NCI-H146 treated with DMSO at 0.1 percent for 48 hours (cell line): ENCODE measurements at regions not wholly inside any gene's neighbourhood (a gene's known extent, or its start where the extent isn't known, plus 50 kb on each side); places are given as distances from the start of the nearest gene placed in this dataset.

ENCODE experiments used
- DNase-seq: peaks from one replicate; lab custom pipeline; 2025; ENCODE audit not compliant: unreplicated experiment; lab: John Stamatoyannopoulos, UW

GRCh38 chr11:79896258-79896657 is 455.4 kb upstream of the TENM4 start:
- no peak for DNase-seq

GRCh38 chr11:79894111-79894510 is 453.3 kb upstream of the TENM4 start:
- DNase-seq: no peak

GRCh38 chr11:79890272-79890671 is 449.4 kb upstream of the TENM4 start:
- DNase-seq: no peak

- DNase-seq: no peak
These were observed 424.1 kb upstream of the TENM4 start for GRCh38 chr11:79864882-79865281.

GRCh38 chr11:79860336-79860735 is 419.5 kb upstream of the TENM4 start:
- DNase-seq: no peak

GRCh38 chr11:79857377-79858214 is 416.8 kb upstream of the TENM4 start:
- DNase-seq: no peak

GRCh38 chr11:79852176-79852575 is 411.3 kb upstream of the TENM4 start:
- no peak for DNase-seq

- no peak for DNase-seq
These were observed 404.3 kb upstream of the TENM4 start for GRCh38 chr11:79845002-79845709.

- no peak for DNase-seq
These were observed 393.2 kb upstream of the TENM4 start for GRCh38 chr11:79834015-79834414.

- DNase-seq: no peak
These were observed 389.6 kb upstream of the TENM4 start for GRCh38 chr11:79830446-79830845.

GRCh38 chr11:79829891-79830290 is 389.1 kb upstream of the TENM4 start:
- no peak for DNase-seq

GRCh38 chr11:79822766-79823165 is 381.9 kb upstream of the TENM4 start:
- DNase-seq: no peak

GRCh38 chr11:79813551-79813950 is 372.7 kb upstream of the TENM4 start:
- DNase-seq: no peak

- no peak for DNase-seq
These were observed 368.7 kb upstream of the TENM4 start for GRCh38 chr11:79809487-79809886.

- no peak for DNase-seq
These were observed 366.7 kb upstream of the TENM4 start for GRCh38 chr11:79807506-79807905.

- no peak for DNase-seq
These were observed 355.9 kb upstream of the TENM4 start for GRCh38 chr11:79796704-79797103.

GRCh38 chr11:79794484-79795393 is 353.9 kb upstream of the TENM4 start:
- DNase-seq: no peak

GRCh38 chr11:79794057-79794456 is 353.2 kb upstream of the TENM4 start:
- no peak for DNase-seq

GRCh38 chr11:79786961-79787360 is 346.1 kb upstream of the TENM4 start:
- no peak for DNase-seq

- DNase-seq: no peak
These were observed 343.0 kb upstream of the TENM4 start for GRCh38 chr11:79783833-79784232.

GRCh38 chr11:79768343-79768742 is 327.5 kb upstream of the TENM4 start:
- no peak for DNase-seq
